DOHH2 (cell line): ENCODE measurements at regions not wholly inside any gene's neighbourhood (a gene's known extent, or its start where the extent isn't known, plus 50 kb on each side); places are given as distances from the start of the nearest gene placed in this dataset.

ENCODE experiments used
- CTCF ChIP-seq: fragments of 200-600 bp; sonication (generic); IDR thresholded peaks from one replicate; pipeline ENCODE4 v1.5.1; 2014; ENCODE audit warnings: antibody characterized with exemption, mild to moderate bottlenecking, low read depth, low read length; ENCODE audit not compliant: poor library complexity, severe bottlenecking
- EZH2phosphoT487 ChIP-seq: fragments of 200-600 bp; sonication (generic); IDR thresholded peaks from 2 replicates; pipeline ENCODE4 v1.6.1; 2017; ENCODE audit warnings: borderline replicate concordance, mild to moderate bottlenecking, antibody characterized with exemption, low read length, moderate library complexity, mixed read lengths

DNA sequence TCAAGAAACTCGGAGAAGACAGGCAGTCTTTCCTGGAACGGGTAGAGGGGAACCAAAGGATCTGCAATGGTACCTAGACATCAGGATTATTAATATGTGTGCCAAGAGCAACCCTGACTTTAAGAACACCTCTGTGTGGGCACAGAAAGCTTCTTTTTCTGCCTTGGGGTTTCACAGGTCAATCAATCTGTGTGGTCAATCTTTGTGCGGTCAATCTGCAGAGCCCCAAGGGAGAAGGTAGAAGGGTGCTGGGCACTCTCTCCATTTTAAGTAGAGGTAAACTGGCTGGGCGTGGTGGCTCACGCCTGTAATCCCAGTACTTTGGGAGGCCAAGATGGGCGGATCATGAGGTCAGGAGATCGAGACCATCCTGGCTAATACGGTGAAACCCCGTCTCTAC lies 100.7 kb downstream of the ARF6 start:
- no peak for TF ChIP-seq CTCF
- no peak for TF ChIP-seq EZH2phosphoT487
